ENCODE measurements at regions not wholly inside any gene's neighbourhood (a gene's known extent, or its start where the extent isn't known, plus 50 kb on each side); places are given as distances from the start of the nearest gene placed in this dataset.

DNA sequence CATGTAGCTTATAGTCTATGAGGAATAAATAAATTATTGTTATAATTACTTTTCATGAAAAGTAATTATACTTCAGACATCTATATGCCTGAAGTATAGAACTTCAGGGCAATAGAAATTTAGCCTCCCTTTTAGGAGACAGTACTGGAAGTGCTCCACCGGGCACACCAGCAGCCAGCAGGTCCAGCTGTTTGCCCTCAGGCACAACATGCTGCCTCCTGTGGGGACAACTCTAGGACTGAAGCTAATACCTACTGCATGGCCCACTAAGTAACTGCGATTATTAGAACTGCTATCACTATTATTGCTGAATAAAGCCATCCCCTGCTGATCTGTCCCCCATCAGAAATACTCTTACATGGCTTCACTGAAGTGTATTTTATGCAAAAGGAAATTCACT lies 329.6 kb downstream of the MED10 start:
- Histone ChIP-seq H3K27me3 (ENCODE audit: insufficient read depth, low read depth, low read length) (no peaks in the 10 kb centered on the region), H3K79me2 (replicated peaks; ENCODE audit: insufficient read depth, low read length) (no peaks in the 10 kb centered on the region), H3K9me2 (ENCODE audit: insufficient read depth, low read length) (no peaks in the 10 kb centered on the region), H4K20me1 (ENCODE audit: insufficient read depth) (no peaks in the 10 kb centered on the region), H3K9me3 (ENCODE audit: low read length) (no peaks in the 10 kb centered on the region), H3K27ac (ENCODE audit: low read length) (no peak overlapping the region), H3K9ac (ENCODE audit: low read length) (no peak overlapping the region), H3F3A (ENCODE audit: insufficient read depth, low read length, poor library complexity, severe bottlenecking) (no peaks in the 10 kb centered on the region), H3K36me3 (ENCODE audit: insufficient read depth, low read length) (no peaks in the 10 kb centered on the region), H2AFZ (ENCODE audit: low read depth, low read length) (no peak overlapping the region), H3K4me3 (ENCODE audit: low read length) (no peak overlapping the region), H3K4me2 (ENCODE audit: low read length) (no peak overlapping the region)
- TF ChIP-seq EP300 (conservative IDR thresholded peaks at IDR 0.05; ENCODE audit: poor library complexity, severe bottlenecking) (no peak), RAD21 (conservative IDR thresholded peaks at IDR 0.05) (no peak), EZH2 (IDR thresholded peaks at IDR 0.05; ENCODE audit: borderline replicate concordance, insufficient read depth, low read length, poor library complexity, severe bottlenecking) (no peak), POLR2AphosphoS5 (IDR thresholded peaks at IDR 0.05) (no peak), MXI1 (conservative IDR thresholded peaks at IDR 0.05; ENCODE audit: poor library complexity, severe bottlenecking) (no peak), TAF1 (IDR thresholded peaks at IDR 0.05; ENCODE audit: low read depth) (no peak), SMC3 (conservative IDR thresholded peaks at IDR 0.05; ENCODE audit: poor library complexity) (no peak)
- TF ChIP-seq, protein P1, sequence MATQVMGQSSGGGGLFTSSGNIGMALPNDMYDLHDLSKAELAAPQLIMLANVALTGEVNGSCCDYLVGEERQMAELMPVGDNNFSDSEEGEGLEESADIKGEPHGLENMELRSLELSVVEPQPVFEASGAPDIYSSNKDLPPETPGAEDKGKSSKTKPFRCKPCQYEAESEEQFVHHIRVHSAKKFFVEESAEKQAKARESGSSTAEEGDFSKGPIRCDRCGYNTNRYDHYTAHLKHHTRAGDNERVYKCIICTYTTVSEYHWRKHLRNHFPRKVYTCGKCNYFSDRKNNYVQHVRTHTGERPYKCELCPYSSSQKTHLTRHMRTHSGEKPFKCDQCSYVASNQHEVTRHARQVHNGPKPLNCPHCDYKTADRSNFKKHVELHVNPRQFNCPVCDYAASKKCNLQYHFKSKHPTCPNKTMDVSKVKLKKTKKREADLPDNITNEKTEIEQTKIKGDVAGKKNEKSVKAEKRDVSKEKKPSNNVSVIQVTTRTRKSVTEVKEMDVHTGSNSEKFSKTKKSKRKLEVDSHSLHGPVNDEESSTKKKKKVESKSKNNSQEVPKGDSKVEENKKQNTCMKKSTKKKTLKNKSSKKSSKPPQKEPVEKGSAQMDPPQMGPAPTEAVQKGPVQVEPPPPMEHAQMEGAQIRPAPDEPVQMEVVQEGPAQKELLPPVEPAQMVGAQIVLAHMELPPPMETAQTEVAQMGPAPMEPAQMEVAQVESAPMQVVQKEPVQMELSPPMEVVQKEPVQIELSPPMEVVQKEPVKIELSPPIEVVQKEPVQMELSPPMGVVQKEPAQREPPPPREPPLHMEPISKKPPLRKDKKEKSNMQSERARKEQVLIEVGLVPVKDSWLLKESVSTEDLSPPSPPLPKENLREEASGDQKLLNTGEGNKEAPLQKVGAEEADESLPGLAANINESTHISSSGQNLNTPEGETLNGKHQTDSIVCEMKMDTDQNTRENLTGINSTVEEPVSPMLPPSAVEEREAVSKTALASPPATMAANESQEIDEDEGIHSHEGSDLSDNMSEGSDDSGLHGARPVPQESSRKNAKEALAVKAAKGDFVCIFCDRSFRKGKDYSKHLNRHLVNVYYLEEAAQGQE (IDR thresholded peaks at IDR 0.05; ENCODE audit: borderline replicate concordance), result no peak
- TF ChIP-seq, protein P2, sequence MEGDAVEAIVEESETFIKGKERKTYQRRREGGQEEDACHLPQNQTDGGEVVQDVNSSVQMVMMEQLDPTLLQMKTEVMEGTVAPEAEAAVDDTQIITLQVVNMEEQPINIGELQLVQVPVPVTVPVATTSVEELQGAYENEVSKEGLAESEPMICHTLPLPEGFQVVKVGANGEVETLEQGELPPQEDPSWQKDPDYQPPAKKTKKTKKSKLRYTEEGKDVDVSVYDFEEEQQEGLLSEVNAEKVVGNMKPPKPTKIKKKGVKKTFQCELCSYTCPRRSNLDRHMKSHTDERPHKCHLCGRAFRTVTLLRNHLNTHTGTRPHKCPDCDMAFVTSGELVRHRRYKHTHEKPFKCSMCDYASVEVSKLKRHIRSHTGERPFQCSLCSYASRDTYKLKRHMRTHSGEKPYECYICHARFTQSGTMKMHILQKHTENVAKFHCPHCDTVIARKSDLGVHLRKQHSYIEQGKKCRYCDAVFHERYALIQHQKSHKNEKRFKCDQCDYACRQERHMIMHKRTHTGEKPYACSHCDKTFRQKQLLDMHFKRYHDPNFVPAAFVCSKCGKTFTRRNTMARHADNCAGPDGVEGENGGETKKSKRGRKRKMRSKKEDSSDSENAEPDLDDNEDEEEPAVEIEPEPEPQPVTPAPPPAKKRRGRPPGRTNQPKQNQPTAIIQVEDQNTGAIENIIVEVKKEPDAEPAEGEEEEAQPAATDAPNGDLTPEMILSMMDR (IDR thresholded peaks at IDR 0.05; ENCODE audit: poor library complexity, severe bottlenecking), result no peak

DNA sequence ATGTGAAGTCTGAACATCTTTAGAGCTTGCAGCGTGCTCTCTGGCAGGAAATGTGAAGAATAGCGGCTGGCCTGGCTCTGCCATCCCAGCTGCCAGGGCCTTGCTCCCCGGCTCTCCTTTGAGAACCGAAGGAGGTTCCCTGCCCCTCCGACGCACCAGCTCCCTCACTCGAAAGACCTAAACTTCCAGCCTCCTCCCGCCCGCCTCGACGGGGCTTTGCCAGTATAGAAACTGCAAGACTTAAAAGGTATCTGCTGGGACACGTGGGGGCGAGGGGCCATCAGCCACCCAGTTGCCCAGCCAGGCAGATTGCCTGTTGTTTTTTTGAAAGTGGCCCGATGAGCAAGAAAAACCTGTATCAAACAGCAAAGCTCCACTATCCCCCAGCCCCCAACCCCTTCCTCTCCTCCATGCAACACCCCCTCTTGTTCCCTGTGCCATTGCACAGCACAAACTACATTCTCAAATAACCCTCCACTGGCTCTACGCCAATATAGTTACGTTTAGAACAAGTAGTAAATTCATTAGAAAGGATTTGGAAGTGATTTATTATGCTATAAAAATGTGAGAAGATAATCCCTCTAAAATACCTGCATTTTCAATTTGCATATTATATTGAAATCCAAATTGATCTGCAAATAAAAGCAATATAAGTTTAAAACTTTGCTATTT lies 331.9 kb downstream of the MED10 start:
- H3K36me3 ChIP-seq (ENCODE audit: insufficient read depth, low read length), result no peaks in the 10 kb centered on the region
- no peaks in the 10 kb centered on the region for H4K20me1 ChIP-seq (ENCODE audit: insufficient read depth)
- no peak overlapping the region for H3K4me2 ChIP-seq (ENCODE audit: low read length)
- H3K27ac ChIP-seq (ENCODE audit: low read length), result no peak overlapping the region
- no peak overlapping the region for H3K4me3 ChIP-seq (ENCODE audit: low read length)
- no peak for TF ChIP-seq POLR2AphosphoS5 (IDR thresholded peaks at IDR 0.05)
- TF ChIP-seq, protein P1 (IDR thresholded peaks at IDR 0.05; ENCODE audit: borderline replicate concordance), result no peak
- TF ChIP-seq SMC3 (conservative IDR thresholded peaks at IDR 0.05; ENCODE audit: poor library complexity), result no peak
- no peak for TF ChIP-seq RAD21 (conservative IDR thresholded peaks at IDR 0.05)
- TF ChIP-seq MXI1 (conservative IDR thresholded peaks at IDR 0.05; ENCODE audit: poor library complexity, severe bottlenecking), result no peak
- no peak for TF ChIP-seq EP300 (conservative IDR thresholded peaks at IDR 0.05; ENCODE audit: poor library complexity, severe bottlenecking)
- no peak for TF ChIP-seq EZH2 (IDR thresholded peaks at IDR 0.05; ENCODE audit: borderline replicate concordance, insufficient read depth, low read length, poor library complexity, severe bottlenecking)
- TF ChIP-seq, protein P2 (IDR thresholded peaks at IDR 0.05; ENCODE audit: poor library complexity, severe bottlenecking), result no peak
- no peak for TF ChIP-seq TAF1 (IDR thresholded peaks at IDR 0.05; ENCODE audit: low read depth)
- no peak overlapping the region for H3K9ac ChIP-seq (ENCODE audit: low read length)
- H2AFZ ChIP-seq (ENCODE audit: low read depth, low read length), result no peak overlapping the region
- no peaks in the 10 kb centered on the region for H3K79me2 ChIP-seq (replicated peaks; ENCODE audit: insufficient read depth, low read length)
- H3F3A ChIP-seq (ENCODE audit: insufficient read depth, low read length, poor library complexity, severe bottlenecking), result no peaks in the 10 kb centered on the region
- H3K27me3 ChIP-seq (ENCODE audit: insufficient read depth, low read depth, low read length), result no peaks in the 10 kb centered on the region
- H3K9me2 ChIP-seq (ENCODE audit: insufficient read depth, low read length), result no peaks in the 10 kb centered on the region
- no peaks in the 10 kb centered on the region for H3K9me3 ChIP-seq (ENCODE audit: low read length)

Data from neural cell (in vitro differentiated cells).